Iris pigment epithelial cell (primary cell): ENCODE measurements at regions not wholly inside any gene's neighbourhood (a gene's known extent, or its start where the extent isn't known, plus 50 kb on each side); places are given as distances from the start of the nearest gene placed in this dataset.
A peak's percentile ranks its signal among the peaks of the same experiment; 100 is the strongest.
"Not testable (repeated sequence)": the region's sequence is repeated elsewhere in the genome, so short reads cannot be mapped to it uniquely, and the experiment has no call there.

Experiments used
- DNase-seq: peaks from one replicate; pipeline ENCODE4 v3.0.0-alpha.2; 2011; ENCODE audit warnings: low read depth

DNA sequence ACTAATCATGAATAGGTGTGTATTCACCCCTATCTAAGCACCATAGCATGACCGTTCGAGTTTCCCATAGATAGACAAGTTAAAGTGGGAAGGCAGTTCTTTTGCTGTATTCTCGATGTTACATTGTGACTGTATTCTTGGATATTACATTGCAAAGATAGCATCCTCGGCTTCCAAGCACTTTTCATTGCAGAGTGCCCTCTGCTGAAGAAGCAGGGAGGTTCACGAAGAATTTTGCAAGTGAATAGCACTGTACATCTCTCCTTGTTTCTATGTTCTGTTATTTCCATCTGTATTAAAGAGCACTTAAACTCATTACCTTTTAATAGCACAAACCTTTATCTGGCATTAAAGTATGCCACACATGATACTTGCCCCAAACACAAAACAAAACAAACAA lies 426.7 kb upstream of the ARX start:
- peak; percentile 1 for DNase-seq

DNA sequence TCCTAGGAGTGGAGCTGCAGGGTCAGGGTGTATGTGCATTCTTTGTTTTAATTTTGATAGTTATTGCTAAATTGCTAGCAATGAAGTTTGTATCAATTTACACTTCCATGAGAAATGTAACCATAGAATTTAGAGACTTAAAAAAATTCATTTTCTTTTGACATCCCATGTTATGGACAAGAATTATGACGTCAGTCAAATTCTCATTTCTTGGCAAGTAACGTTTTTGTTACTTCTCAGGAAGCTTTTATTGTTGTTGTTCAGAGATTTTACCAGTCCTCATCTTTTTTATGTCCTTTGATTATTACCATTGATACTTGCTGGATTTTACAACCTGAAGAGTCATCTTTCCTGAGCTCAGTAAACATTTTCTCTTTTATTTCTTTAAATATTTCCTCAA lies 417.5 kb upstream of the ARX start:
- no peak for DNase-seq

DNA sequence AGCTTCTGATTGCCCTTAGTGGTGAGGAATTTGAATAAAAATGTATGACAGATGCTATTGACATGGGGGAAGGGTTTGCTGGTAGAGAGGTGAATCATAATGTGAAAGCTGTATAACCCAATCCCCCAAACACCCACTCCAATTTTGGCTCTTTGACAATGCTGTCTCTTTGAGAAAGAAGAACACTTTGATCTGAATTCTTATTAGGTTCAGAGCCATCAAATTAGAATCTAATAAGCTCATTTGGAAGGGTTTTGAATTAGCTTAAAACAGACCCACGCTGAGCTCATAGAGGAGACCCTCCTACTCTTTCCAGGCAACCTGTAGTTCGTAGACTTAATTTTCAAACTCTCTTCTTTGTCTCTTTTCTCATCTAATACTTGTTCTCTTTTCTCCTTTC lies 416.6 kb upstream of the ARX start:
- no peak for DNase-seq

DNA sequence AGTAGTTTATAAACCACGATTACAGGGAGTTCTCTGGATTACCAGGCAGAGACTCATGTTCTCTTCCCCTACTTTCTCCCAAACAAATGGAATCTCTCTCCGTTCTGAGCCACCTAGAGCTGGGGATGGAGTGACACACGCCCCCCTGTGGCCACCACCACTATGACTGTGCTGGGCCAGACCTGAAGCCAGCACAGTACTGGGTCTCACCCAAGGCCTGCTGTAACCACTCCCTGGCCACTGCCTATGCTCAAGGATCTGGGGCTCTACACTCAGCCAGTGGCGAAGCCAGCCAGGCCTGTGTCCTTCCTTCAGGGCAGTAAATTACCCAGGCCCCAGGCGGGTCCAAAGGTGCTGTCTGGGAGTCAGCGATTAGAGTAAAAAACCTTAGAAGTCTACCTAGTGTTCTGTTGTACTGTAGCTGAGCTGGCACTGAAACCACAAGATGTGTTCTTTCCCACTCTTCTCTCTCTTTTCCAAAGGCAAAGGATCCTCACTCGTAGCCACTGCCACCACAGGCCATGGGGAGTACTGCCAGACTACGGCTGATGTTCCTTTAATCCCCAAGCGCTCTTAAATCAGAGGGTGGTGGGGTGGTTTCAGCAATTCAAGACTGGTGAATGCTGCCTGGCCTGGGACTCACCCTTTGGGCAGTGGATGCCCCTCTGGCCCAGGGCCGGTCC lies 412.2 kb upstream of the ARX start:
- DNase-seq: no peak

DNA sequence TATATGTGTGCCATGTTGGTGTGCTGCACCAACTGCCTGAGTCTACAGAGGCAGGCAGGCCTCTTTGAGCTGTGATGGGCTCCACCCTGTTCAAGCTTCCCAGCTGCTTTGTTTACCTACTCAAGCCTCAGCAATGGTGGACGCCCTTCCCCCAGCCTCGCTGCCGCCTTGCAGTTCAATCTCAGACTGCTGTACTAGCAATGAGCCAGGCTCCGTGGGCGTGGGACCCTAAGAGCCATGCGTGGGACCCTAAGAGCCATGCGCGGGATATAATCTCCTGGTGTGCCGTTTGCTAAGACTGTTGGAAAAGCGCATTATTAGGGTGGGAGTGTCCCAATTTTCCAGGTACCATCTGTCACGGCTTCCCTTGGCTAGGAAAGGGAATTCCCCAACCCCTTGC lies 388.4 kb upstream of the ARX start:
- DNase-seq: not testable (repeated sequence)

DNA sequence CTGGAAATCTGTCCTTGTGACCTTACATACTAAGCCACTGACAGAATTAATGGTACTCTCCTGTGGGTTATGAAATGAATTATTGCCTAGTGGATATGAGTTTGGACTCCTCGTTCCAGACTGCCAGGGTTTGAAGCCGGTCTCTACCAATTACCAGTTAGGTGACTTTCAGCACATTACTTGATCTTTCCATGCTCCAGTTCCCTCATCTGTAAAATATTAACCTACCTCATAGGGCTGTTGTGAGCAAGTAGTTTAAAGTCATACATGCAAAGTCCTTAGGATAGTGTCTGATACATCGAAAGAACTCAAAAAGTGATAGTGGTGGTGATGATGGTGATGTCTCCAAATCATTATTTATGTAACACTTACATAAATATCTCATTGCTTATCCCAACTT lies 373.5 kb upstream of the ARX start:
- DNase-seq: no peak

DNA sequence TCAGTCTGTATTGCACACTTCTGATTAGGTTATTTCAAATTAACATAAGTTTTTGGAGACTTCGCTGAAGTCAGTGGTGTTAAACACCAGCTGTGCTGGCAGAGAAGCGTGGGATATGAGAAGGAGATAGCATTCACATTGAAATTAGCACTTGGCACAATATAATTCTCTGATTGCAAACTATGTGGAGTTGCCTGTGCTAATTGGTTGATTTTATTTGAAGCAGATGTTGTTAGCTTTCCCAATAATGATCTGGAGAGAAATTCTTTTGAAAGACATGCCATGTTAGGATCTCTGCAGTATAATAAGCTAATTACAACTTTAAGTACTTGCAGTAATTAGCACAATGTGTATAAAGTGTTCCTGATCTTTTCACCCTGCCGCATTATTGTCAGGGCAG lies 367.4 kb upstream of the ARX start:
- DNase-seq: no peak

DNA sequence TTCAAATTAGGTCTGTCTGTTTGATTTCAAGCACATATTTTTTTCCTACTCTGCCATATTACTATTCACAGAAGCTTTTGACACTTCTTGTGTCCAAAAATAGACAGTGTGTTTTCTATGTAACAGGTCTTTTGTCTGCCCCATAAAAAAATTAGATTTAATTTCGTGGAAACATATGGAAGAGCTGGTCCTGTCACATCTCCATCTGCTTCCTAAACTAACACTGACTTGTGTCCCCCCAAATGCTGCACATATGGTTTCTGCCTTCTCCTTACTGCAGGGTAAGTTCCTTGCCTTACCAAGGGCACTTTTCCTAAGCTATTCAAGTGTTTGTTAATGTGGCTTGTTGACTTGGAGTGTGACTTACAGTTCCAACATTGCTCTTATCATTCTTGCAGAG lies 340.7 kb upstream of the ARX start:
- DNase-seq: no peak

DNA sequence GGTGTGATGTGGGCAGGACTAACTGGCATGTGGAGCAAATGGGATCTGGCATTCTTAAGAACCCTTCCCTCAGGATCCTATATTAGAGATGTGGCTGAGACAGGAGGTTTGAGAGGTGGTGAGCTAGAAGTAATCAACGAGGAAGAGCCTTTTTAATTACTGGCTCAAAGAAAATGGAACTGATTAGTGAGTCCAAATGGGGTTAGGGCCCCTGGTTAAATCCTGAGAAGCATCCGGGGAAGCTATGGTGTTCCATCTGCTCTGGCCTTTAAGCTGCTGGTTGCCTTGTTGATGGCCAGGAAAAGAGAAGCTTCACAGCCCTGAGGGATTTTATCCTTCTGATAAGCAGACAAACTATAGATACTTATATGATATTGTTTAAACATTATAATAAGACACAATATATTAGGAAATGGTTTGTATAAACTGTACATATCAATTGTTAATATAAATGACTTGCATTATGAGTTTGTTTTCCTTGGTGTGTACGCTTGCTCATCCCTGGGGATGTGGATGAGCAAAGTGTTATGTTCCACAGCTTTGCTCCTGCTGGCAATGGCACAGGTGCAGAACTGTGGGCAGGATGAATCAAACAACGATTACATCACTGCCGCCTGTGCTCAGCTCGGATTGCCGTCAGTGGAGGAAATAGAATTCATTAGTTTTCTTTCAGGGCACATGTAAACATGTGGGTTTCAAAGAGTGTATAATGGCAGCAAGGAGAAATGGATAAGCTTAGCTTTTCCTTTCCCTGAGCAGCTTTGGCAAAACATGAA lies 328.6 kb upstream of the ARX start:
- no peak for DNase-seq

DNA sequence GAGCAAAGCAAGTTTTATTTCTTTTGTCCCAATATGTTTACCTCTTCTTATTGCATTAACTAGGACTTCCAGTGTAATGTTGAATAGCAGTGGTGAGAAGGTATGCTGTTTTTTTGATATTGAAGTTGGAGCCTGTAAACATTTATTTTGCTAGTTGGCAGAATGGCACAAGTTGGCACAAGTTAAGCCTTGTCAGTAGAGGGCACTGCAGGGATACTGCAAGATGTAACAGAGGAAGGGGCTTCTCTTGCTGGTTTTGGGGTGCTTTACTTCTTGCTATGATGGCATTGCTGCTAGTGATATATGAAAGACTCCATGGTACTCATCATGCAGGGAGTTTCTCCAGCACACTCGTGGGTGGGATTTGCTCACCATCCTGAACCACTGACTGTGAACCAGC lies 327.3 kb upstream of the ARX start:
- no peak for DNase-seq

DNA sequence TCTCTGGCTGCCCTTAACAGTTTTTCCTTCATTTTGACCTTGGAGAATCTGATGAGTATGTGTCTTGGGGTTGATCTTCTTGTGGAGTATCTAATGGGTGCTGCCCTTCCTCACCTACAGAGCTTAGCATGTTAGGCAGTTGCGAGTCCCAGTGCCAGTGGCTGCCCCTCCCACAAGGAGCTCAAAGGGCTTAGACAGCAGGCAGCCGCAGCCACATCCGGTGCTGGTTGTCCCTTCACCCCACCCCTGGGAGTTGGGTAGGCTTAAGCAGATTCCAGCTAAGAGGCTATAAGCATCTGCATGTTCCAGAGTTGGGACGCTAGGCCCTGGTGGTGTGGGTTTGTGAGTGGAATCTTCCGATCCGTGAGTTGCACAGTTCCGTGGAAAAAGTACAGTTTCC lies 322.1 kb upstream of the ARX start:
- DNase-seq: no peak

DNA sequence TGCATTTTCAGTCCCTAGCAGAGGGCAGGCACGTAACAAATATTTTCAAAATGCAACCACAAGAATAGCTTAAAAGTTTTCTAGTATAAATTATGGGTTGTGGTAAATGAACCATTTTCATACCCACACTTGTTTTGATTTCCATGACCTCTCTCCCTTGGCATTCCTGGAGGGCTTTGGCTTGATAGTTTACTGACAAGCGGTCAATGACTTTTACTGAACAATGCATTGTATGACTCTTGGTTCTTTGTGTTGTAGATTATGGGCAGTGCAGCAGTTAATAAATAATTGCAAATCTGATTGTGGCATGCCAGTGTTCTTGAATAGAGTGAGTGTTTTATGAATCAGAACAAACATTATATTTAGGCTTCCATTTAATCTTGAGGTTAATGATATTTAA lies 285.2 kb upstream of the ARX start:
- DNase-seq: no peak

DNA sequence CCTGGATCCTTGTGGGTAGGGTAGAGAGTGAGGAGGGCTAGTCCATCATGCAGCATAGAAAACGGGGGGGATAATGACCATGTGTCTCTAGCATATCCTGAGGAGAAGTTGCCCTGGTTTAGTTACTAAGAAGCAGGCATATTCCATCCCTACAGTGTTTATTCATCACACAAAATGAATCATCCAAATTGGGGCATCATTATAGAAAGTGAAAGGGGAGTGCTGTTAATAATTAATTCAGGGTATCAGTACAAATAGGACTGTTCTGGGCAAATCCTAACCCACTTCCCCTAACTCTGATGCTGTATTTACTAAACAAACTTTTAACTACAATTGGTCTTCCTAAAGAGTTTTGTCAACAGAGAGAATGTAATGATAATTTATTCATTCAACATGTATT lies 281.1 kb upstream of the ARX start:
- DNase-seq: no peak

DNA sequence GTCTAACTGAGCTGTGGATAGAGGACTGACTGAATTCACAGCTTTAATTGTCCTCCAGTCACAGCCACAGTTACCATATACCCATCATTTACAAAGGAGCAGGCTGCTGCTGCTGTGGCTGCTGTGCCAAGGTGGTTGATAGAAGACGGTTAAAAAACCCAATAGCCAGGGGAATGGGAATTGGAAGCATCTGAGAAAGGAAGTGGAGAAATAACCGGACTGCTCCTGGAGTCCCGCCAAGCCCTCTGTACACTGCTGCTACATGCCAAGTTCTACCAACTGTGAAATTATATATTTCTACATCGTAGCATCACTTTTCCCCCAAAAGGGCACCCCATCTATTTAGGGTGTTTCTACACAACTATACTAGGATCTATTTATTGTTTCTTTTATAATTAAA lies 279.7 kb upstream of the ARX start:
- no peak for DNase-seq

DNA sequence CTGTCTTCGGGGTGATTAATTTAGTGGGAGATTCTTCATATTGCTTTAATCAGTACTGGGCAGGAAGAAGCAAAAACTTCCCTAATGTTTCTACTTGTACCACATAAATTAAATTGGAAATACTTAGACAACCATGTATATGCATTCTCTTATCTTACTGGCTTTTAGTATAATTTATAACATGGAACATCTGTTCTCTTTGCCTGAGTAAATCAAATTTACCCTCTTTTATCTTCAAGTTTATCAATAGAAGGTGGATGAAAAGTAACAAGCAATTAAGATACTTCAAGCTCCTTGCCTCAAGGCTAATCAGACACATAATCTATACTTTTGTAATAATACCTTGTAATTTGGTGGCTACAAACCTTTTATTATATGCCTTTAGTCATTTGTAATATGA lies 274.4 kb upstream of the ARX start:
- DNase-seq: no peak

DNA sequence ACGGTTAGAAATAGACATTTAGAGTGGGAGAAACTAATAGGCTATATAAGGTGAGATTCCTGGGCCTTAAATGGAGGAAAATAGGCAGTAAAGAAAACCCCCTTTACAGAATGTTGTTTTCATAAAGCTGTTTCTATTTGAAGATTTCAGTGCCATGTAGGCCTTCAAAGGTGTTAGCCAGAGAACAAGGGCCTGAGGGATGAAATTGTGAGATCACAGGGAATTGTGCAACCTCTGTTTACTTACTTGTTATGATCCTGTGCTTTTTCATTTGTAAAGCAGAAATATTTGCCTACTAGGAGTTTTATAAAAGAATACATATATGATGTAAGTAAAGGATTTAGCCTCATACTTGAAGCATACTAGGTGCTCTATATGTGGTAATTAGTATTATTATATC lies 272.9 kb upstream of the ARX start:
- DNase-seq: no peak

DNA sequence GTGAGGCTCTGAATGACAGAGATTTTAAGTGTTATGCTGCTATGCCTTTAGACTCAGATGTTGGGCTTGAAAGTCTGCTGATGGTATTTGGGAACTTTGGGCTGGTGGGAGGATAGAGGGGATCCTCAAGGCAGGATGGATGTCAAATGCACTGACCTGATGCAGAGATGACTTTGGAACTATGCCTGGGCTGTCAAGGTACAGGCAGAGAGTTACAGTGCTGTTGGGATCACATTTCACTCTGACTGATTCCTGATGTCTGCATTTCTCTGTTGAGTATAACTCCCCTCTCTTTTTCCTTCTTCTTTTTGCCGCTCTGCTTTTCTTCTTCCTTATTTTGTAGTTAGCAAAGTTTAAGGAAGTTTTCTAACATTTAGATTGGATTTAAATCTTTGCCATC lies 271.8 kb upstream of the ARX start:
- DNase-seq: no peak

DNA sequence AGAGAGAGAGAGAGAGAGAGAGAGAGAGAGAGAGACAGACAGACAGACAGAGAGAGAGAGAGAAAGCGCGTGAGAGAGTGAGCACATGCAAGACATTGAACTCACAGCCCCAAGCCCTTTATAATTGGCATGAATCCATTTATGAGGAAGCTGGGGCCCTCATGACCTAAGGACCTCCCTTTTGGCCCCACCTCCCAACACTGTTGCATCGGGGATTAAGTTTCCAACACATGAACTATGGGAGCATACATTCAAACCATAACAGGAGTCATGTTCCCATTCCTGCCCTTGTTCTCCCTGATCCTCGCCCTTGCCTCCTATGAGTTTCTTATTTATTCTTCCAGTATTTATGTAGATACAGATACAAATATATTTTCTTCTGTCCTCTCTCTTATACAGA lies 269.8 kb upstream of the ARX start:
- no peak for DNase-seq

DNA sequence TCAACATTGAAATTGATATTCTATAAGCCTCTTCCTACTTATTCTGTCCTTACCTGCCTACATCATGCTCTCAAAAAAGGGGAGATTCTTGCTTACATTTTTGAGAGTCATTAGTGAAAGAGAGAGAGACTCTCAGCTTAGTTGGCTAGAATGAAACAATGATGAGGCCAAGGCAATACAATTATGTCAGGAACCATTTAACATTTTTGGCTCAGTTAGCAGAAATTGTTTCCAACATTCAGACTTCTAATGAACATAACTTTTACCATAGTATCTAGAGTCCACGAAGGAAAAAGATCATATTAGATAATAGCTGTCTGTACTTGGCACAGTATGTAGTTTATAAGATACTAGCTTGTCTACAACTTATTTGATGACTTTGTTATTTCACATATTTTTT lies 263.7 kb upstream of the ARX start:
- no peak for DNase-seq

DNA sequence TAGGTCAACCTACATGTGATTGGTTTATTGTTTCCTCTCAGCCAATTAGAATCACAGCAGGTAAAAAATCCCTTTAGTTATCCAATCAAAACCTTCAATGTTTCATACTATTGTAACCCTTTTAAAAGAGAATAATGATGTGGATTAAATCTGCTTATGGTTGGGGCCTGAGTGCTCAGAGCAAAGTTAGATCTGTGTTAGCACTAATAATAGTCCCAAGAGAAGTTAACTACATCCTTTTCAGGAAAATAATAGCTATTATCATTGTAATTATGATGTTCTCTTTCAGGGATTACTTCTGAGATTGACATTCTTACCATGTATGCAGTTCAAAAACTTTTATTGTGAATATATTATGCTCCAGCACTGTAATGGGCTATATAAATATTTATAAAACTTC lies 262.6 kb upstream of the ARX start:
- no peak for DNase-seq

DNA sequence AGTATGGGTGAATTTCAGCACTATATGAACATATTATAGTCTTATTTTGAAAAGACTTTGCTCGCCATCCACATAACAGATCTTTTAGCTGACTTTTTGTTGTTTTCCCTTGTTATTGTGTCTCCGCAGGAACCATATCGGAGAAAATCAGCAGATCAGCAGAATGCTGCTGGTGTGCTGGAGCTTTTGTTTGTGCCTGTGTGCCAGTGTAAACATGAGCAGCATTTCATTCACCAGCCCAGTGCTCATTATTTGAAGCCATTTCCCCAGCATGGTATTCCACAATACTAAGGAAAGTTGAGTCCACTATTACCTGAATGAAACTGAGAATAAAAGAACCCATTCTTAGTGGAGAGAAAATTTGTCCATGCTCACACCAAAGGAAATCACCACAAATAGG lies 261.8 kb upstream of the ARX start:
- no peak for DNase-seq

DNA sequence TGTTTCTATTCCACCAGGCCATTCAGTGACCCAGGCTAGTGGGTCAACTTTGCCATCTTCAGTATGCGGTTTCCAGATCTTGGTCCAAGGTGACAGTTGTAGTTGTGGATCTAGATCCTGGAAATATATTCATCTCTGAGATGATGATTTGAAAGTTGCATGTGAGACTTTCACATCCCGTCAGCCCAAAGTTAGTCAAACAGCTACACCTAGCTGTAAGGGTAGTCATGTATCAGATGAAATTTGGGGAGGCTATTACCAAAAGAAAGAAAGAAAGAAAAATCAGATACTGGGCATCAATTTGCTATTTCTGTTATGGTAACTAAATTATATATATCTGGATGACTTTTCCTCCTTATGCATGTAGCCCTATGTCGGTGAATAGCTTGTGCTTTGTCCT lies 259.4 kb upstream of the ARX start:
- no peak for DNase-seq

DNA sequence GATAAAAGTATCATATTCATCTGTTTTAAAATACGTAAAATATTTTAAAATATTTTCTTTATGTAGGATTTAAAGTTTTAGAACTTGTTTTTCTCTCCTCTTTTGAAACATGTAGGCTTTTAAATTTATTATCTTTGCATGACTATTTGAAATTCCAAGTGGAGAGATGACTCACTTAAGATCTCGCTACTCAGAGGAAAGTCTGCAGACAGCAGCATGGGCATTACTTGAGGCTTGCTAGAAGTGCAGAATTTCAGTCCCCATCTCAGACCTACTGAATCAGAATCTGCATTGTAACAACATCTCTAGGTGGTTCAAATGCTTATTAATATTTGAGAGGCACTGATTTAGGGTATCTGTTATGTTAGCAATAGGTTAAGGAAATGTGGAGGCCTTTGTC lies 225.7 kb upstream of the ARX start:
- DNase-seq: peak; percentile 1

DNA sequence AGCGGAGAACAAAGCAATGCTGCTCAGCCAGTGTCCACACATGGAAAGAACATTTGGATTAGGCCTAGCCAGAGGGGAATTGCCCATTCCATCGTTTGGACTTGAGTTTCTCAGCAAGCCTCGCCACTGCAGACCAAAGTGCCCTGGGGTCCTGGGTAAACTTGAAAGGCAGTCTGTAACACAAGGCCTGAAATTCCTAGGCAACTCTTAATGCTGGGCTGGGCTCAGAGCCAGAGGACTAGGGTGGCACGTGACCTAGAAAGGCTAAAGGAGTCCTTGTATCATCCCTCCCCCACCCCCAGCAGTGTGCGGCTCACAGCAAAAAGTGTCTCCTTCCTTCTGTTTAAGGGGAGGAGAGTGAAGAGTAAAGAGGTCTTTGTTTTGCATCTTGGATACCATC lies 210.4 kb upstream of the ARX start:
- DNase-seq: no peak
